ENCODE measurements at regions not wholly inside any gene's neighbourhood (a gene's known extent, or its start where the extent isn't known, plus 50 kb on each side); places are given as distances from the start of the nearest gene placed in this dataset.

DNA sequence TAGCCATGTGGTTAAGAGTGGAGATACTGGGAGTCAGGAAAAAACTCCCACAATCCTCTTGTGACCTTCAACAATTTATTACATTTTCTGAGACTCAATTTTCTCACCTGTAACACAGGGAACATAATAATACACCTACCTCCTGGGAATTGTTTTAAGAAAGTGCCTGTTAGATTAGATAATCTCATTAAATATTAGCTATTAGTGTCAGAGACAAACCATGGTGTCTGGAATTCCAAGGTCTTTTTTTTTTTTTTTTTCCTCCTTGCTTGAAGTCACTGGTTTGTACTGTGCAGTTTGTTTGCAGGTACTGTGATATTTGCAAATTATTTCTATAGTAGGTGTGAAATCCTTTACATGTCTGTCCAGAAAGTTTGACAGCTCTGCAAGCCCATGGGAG is 806.1 kb downstream of the DNAJB9 start:
- no peaks in the 10 kb centered on the region for H3K36me3 ChIP-seq (replicated peaks in 1 of 2; ENCODE audit: control insufficient read depth in 1 of 2, insufficient read depth in 2 of 2, low read length in 2 of 2)
- H3K9ac ChIP-seq (ENCODE audit: insufficient read depth, low read depth, low read length): no peak overlapping the region
- FAIRE-seq (no peak), DNase-seq (ENCODE audit: low spot score) (no peak), ATAC-seq (no peak)
- no peaks in the 10 kb centered on the region for H3K79me2 ChIP-seq (ENCODE audit: insufficient read depth, low read length)
- ChIA-PET POLR2A (no interaction called here), CTCF (ENCODE audit: low intra/inter-chr PET ratio, low total read pairs) (no interaction called here)
- in situ Hi-C loops (cut with HindIII; ENCODE audit: extremely low pct_ligation_motif_present, low pct_unique_long_range_greater_than_20kb) (no loop called here), intact Hi-C loops (cut with micrococcal nuclease; ENCODE audit: unreplicated experiment) (no loop called here)
- H4K20me1 ChIP-seq (ENCODE audit: insufficient read depth, low read length): no peaks in the 10 kb centered on the region
- no TSS peak for BruUV-seq (replicated peaks)
- no peak overlapping the region for H3K4me3 ChIP-seq (replicated peaks in 1 of 3; ENCODE audit: insufficient read depth in 1 of 3, low read depth in 2 of 3, low read length in 3 of 3)
- H2AFZ ChIP-seq (ENCODE audit: low read length): no peak overlapping the region
- H3K27me3 ChIP-seq (ENCODE audit: control insufficient read depth in 1 of 2, insufficient read depth in 2 of 2, low read length in 2 of 2): no peaks in the 10 kb centered on the region
- H3K9me3 ChIP-seq (ENCODE audit: low read length): peaks cover 11% of the 10 kb centered on the region; the same call in 1 of the 2 replicates
- no peaks in the 10 kb centered on the region for H3K4me1 ChIP-seq (ENCODE audit: insufficient read depth, low read length)
- H3K4me2 ChIP-seq (ENCODE audit: low read depth, low read length): no peak overlapping the region
- H3K27ac ChIP-seq (ENCODE audit: extremely low read length, insufficient read depth, low read length): no peak overlapping the region
- no peak for TF ChIP-seq ZNF274 (CRISPR knock-in tag; IDR thresholded peaks at IDR 0.05)
- TF ChIP-seq, protein P1, sequence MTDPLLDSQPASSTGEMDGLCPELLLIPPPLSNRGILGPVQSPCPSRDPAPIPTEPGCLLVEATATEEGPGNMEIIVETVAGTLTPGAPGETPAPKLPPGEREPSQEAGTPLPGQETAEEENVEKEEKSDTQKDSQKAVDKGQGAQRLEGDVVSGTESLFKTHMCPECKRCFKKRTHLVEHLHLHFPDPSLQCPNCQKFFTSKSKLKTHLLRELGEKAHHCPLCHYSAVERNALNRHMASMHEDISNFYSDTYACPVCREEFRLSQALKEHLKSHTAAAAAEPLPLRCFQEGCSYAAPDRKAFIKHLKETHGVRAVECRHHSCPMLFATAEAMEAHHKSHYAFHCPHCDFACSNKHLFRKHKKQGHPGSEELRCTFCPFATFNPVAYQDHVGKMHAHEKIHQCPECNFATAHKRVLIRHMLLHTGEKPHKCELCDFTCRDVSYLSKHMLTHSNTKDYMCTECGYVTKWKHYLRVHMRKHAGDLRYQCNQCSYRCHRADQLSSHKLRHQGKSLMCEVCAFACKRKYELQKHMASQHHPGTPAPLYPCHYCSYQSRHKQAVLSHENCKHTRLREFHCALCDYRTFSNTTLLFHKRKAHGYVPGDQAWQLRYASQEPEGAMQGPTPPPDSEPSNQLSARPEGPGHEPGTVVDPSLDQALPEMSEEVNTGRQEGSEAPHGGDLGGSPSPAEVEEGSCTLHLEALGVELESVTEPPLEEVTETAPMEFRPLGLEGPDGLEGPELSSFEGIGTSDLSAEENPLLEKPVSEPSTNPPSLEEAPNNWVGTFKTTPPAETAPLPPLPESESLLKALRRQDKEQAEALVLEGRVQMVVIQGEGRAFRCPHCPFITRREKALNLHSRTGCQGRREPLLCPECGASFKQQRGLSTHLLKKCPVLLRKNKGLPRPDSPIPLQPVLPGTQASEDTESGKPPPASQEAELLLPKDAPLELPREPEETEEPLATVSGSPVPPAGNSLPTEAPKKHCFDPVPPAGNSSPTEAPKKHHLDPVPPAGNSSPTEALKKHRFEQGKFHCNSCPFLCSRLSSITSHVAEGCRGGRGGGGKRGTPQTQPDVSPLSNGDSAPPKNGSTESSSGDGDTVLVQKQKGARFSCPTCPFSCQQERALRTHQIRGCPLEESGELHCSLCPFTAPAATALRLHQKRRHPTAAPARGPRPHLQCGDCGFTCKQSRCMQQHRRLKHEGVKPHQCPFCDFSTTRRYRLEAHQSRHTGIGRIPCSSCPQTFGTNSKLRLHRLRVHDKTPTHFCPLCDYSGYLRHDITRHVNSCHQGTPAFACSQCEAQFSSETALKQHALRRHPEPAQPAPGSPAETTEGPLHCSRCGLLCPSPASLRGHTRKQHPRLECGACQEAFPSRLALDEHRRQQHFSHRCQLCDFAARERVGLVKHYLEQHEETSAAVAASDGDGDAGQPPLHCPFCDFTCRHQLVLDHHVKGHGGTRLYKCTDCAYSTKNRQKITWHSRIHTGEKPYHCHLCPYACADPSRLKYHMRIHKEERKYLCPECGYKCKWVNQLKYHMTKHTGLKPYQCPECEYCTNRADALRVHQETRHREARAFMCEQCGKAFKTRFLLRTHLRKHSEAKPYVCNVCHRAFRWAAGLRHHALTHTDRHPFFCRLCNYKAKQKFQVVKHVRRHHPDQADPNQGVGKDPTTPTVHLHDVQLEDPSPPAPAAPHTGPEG (CRISPR knock-in tag; IDR thresholded peaks at IDR 0.05): no peak
- TF ChIP-seq, protein P2, sequence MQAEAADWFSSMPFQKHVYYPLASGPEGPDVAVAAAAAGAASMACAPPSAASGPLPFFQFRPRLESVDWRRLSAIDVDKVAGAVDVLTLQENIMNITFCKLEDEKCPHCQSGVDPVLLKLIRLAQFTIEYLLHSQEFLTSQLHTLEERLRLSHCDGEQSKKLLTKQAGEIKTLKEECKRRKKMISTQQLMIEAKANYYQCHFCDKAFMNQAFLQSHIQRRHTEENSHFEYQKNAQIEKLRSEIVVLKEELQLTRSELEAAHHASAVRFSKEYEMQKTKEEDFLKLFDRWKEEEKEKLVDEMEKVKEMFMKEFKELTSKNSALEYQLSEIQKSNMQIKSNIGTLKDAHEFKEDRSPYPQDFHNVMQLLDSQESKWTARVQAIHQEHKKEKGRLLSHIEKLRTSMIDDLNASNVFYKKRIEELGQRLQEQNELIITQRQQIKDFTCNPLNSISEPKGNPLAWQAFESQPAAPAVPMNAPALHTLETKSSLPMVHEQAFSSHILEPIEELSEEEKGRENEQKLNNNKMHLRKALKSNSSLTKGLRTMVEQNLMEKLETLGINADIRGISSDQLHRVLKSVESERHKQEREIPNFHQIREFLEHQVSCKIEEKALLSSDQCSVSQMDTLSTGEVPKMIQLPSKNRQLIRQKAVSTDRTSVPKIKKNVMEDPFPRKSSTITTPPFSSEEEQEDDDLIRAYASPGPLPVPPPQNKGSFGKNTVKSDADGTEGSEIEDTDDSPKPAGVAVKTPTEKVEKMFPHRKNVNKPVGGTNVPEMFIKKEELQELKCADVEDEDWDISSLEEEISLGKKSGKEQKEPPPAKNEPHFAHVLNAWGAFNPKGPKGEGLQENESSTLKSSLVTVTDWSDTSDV (CRISPR knock-in tag; IDR thresholded peaks at IDR 0.05): no peak
- no peak for TF ChIP-seq PCBP2 (optimal IDR thresholded peaks at IDR 0.05; ENCODE audit: low read depth, low read length, poor library complexity, severe bottlenecking)
- no peak for TF ChIP-seq ZNF383 (CRISPR knock-in tag; IDR thresholded peaks at IDR 0.05; ENCODE audit: borderline replicate concordance)
- no peak for TF ChIP-seq ZNF781 (CRISPR knock-in tag; IDR thresholded peaks at IDR 0.05; ENCODE audit: borderline replicate concordance, not compliant biosample characterization)
- TF ChIP-seq, protein P3, sequence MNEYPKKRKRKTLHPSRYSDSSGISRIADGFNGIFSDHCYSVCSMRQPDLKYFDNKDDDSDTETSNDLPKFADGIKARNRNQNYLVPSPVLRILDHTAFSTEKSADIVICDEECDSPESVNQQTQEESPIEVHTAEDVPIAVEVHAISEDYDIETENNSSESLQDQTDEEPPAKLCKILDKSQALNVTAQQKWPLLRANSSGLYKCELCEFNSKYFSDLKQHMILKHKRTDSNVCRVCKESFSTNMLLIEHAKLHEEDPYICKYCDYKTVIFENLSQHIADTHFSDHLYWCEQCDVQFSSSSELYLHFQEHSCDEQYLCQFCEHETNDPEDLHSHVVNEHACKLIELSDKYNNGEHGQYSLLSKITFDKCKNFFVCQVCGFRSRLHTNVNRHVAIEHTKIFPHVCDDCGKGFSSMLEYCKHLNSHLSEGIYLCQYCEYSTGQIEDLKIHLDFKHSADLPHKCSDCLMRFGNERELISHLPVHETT (CRISPR knock-in tag; conservative IDR thresholded peaks at IDR 0.05): no peak
- no peak for TF ChIP-seq PHB2 (IDR thresholded peaks at IDR 0.05; ENCODE audit: partially characterized antibody)
- no peak for TF ChIP-seq FLYWCH1 (CRISPR knock-in tag; IDR thresholded peaks at IDR 0.05)
- TF ChIP-seq ZNF720 (CRISPR knock-in tag; IDR thresholded peaks at IDR 0.05): no peak
- TF ChIP-seq NFKB2 (CRISPR knock-in tag; IDR thresholded peaks at IDR 0.05; ENCODE audit: borderline replicate concordance): no peak
- no peak for TF ChIP-seq MXD4 (CRISPR knock-in tag; IDR thresholded peaks at IDR 0.05)
- no peak for TF ChIP-seq ZFX (CRISPR knock-in tag; IDR thresholded peaks at IDR 0.05; ENCODE audit: low read depth)
- no peak for TF ChIP-seq FOXK1 (CRISPR knock-in tag; IDR thresholded peaks at IDR 0.05; ENCODE audit: borderline replicate concordance, low read depth)
